Mucosa of stomach (tissue), 1 donor: ENCODE measurements at regions not wholly inside any gene's neighbourhood (a gene's known extent, or its start where the extent isn't known, plus 50 kb on each side); places are given as distances from the start of the nearest gene placed in this dataset.

Source experiments
- H3K27me3 ChIP-seq: one replicate; pipeline ENCODE4 v1.7.0; 2013; ENCODE audit warnings: mild to moderate bottlenecking, low read length; ENCODE audit not compliant: control insufficient read depth, insufficient read depth
- H3K36me3 ChIP-seq: one replicate; pipeline ENCODE4 v1.7.0; 2013; ENCODE audit warnings: low read length; ENCODE audit not compliant: control insufficient read depth, insufficient read depth
- H3K4me1 ChIP-seq: one replicate; pipeline ENCODE4 v1.7.0; 2013; ENCODE audit warnings: mild to moderate bottlenecking, low read length; ENCODE audit not compliant: control insufficient read depth, insufficient read depth
- H3K4me3 ChIP-seq: one replicate; pipeline ENCODE4 v1.7.0; 2013; ENCODE audit warnings: low read length
- H3K9ac ChIP-seq: one replicate; pipeline ENCODE4 v1.7.0; 2013; ENCODE audit warnings: mild to moderate bottlenecking, low read length, moderate library complexity
- H3K9me3 ChIP-seq: one replicate; pipeline ENCODE4 v1.7.0; 2013; ENCODE audit warnings: mild to moderate bottlenecking, low read length, moderate library complexity; ENCODE audit not compliant: control insufficient read depth
- donor health status: Pancreatic carcinoma.

DNA sequence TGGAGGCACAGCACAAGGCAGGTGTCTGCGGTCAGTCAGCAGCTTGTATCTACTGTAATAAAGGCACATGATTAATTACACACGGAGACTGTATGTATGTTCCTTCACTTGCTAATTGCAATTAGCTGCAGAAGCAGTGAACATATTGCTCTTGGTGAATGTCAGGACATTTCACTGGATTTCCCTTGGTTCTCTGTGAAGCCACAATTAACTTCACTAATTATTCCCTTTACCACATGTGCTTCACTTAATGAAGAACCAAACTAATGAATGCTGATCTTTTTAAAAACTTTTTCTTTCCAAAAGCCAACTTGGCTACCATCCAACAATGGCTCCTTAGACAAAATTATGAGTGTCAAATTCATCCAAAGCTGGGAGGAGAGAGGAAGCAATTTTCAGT is 290.7 kb downstream of the ADRA2A start:
- Histone ChIP-seq H3K9ac (no peak overlapping the region), H3K9me3 (no peaks in the 10 kb centered on the region), H3K36me3 (no peaks in the 10 kb centered on the region), H3K27me3 (peaks cover 4% of the 10 kb centered on the region), H3K4me1 (peaks cover 4% of the 10 kb centered on the region), H3K4me3 (no peak overlapping the region)

- Histone ChIP-seq H3K9me3 (no peaks in the 10 kb centered on the region), H3K36me3 (no peaks in the 10 kb centered on the region), H3K4me3 (no peak overlapping the region), H3K9ac (no peak overlapping the region), H3K4me1 (peaks cover 4% of the 10 kb centered on the region), H3K27me3 (peaks cover 5% of the 10 kb centered on the region)
Measured at GRCh38 chr10:111370101-111370500, 293.3 kb downstream of the ADRA2A start.

DNA sequence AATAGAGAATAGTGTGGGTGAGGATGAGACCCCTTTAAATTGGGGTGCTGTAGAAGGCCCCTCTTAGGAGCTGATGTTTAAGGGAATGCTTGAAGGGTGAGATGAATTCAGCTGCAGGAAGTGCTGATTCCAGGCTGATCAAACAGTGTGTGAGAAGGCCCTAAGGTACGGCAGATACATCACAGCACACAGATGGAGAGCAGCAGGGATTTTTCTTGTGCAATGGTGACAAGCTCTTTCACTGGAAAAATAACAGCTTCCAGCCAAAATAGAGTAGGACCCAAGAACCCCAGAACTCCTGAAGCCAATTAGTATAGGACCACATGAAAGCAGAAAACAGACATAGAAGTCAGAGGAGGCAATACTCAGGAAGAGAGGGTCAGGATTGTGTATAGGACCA is 296.9 kb downstream of the ADRA2A start:
- H3K4me3 ChIP-seq: no peak overlapping the region
- no peaks in the 10 kb centered on the region for H3K36me3 ChIP-seq
- no peaks in the 10 kb centered on the region for H3K9me3 ChIP-seq
- no peak overlapping the region for H3K9ac ChIP-seq
- H3K27me3 ChIP-seq: peaks cover 5% of the 10 kb centered on the region
- no peaks in the 10 kb centered on the region for H3K4me1 ChIP-seq

DNA sequence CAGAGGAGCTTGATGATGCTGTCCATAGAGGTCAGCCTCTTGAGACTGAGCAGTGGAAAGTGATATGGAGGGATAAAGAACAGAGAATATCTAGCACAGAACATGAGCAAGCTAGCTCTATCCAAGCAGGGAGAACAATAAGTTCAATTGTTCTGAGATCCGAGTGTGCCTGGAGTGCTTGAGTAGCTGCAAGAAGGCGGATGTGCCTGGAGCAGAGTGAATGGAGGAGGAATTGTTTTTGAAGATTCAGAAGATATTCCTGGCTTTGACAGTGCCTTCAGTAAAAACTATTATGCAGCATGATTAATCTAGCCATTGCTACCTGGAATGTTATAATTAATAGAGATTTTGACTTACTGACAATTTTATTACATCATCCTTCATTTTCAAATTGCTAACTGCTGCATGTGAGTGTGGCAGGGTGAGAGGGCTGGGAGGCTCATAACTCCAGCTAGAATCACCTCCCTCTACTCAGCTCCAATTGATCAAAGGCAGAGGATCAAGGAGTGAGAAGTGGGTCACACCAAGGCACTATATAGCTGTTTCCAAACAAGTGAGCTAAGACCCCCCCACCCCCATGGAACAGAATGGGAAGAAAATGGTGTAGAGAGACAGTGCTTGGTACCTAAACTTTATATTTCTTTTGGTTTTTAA is 302.8 kb downstream of the ADRA2A start:
- Histone ChIP-seq H3K4me1 (no peaks in the 10 kb centered on the region), H3K27me3 (no peaks in the 10 kb centered on the region), H3K36me3 (no peaks in the 10 kb centered on the region), H3K9me3 (no peaks in the 10 kb centered on the region), H3K9ac (no peak overlapping the region), H3K4me3 (no peak overlapping the region)

- H3K9me3 ChIP-seq: no peaks in the 10 kb centered on the region
- H3K27me3 ChIP-seq: no peaks in the 10 kb centered on the region
Measured at GRCh38 chr10:111384556-111384955, 307.7 kb downstream of the ADRA2A start.

GRCh38 chr10:111390813-111391563 is 314.2 kb downstream of the ADRA2A start:
- H3K36me3 ChIP-seq: no peaks in the 10 kb centered on the region

More at GRCh38 chr10:111384556-111384955, 307.7 kb downstream of the ADRA2A start:
- Histone ChIP-seq H3K36me3 (no peaks in the 10 kb centered on the region), H3K4me3 (no peak overlapping the region), H3K9ac (no peak overlapping the region), H3K4me1 (no peaks in the 10 kb centered on the region)

DNA sequence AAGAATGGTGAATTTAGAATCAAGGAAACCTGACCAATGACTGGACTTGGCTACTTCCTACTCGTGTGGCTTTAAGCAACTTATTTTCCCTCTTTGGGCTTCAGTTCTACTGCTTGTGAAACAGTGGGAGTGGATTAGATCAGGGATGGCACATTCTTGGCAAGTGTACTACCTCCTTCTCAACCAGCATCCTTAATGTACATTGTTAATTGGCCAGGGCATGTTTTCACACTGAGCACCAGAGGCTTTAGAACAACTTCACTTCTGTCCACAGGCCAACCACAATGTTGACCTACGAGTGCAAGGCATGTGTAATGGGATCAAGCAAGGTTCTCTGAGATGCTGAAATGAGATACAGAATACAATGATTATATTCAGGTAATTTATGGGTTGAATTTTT is 315.3 kb downstream of the ADRA2A start:
- Histone ChIP-seq H3K9me3 (no peaks in the 10 kb centered on the region), H3K4me3 (no peak overlapping the region), H3K36me3 (no peaks in the 10 kb centered on the region), H3K4me1 (no peaks in the 10 kb centered on the region), H3K9ac (no peak overlapping the region), H3K27me3 (no peaks in the 10 kb centered on the region)

More at GRCh38 chr10:111390813-111391563, 314.2 kb downstream of the ADRA2A start:
- H3K27me3 ChIP-seq: no peaks in the 10 kb centered on the region
- no peaks in the 10 kb centered on the region for H3K4me1 ChIP-seq
- H3K9me3 ChIP-seq: no peaks in the 10 kb centered on the region
- no peak overlapping the region for H3K9ac ChIP-seq
- no peak overlapping the region for H3K4me3 ChIP-seq

GRCh38 chr10:111392910-111393309 is 316.1 kb downstream of the ADRA2A start:
- H3K9ac ChIP-seq: no peak overlapping the region
- no peak overlapping the region for H3K4me3 ChIP-seq
- no peaks in the 10 kb centered on the region for H3K4me1 ChIP-seq
- no peaks in the 10 kb centered on the region for H3K27me3 ChIP-seq
- no peaks in the 10 kb centered on the region for H3K36me3 ChIP-seq
- H3K9me3 ChIP-seq: no peaks in the 10 kb centered on the region

- Histone ChIP-seq H3K4me1 (no peaks in the 10 kb centered on the region), H3K9ac (no peak overlapping the region), H3K36me3 (no peaks in the 10 kb centered on the region), H3K4me3 (no peak overlapping the region), H3K9me3 (no peaks in the 10 kb centered on the region), H3K27me3 (no peaks in the 10 kb centered on the region)
Measured at GRCh38 chr10:111410740-111411139, 333.9 kb downstream of the ADRA2A start.

DNA sequence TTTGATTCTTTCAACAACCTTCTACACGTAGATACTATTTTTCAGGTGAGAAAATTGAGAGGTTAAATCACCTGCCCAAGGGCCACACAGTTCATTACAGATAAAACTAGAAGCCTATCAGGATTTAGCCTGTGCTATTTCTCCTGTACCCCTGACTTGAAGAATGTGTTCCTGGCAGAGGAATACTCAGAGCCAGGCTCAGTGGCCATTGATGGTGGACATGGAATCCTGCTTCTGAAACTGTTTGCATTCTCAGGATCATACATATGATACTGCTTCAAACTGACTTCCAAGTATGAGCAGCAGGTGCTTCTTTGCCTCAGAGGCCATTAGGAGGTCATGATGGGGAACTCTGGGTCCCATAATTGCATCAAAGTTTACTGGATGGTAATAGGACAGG is 348.6 kb downstream of the ADRA2A start:
- Histone ChIP-seq H3K9ac (no peak overlapping the region), H3K4me3 (no peak overlapping the region), H3K27me3 (no peaks in the 10 kb centered on the region), H3K4me1 (no peaks in the 10 kb centered on the region), H3K36me3 (no peaks in the 10 kb centered on the region), H3K9me3 (no peaks in the 10 kb centered on the region)

DNA sequence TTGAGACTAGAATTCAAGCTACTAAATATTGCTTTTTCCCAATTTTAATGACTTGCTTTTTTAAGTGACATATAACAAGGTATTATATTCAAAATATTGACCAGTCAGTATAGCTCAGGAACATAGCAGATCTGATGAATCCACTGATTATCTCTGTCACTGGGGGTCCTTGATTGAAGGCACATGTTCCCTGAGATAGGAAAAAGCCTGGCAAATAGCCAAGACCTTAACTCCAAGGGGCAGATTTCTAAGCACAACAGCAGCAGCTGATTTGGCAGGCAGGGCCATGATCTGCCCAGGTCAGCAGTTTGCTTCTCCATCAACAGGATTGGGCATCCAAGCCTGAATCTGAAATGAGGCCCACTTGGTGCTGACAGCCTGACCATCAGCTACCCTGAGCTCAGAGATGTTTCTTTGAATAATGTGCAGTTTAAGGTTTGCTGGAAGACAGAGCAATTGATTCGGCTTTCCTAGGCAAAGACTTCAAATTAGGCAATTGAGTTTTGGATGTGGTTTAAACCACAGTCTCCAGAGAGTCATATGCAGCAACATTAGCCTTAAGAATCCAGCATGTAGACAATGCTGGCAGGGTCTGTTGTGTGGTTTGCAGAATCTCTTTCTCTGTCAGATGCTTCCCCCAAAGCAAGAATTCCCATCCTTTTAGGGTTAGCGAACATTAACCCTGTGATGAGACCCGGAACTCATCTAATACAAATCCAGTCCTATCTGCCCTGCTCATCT is 352.6 kb downstream of the ADRA2A start:
- H3K27me3 ChIP-seq: no peaks in the 10 kb centered on the region
- no peaks in the 10 kb centered on the region for H3K9me3 ChIP-seq
- H3K4me1 ChIP-seq: no peaks in the 10 kb centered on the region
- H3K36me3 ChIP-seq: no peaks in the 10 kb centered on the region
- no peak overlapping the region for H3K9ac ChIP-seq
- no peak overlapping the region for H3K4me3 ChIP-seq

DNA sequence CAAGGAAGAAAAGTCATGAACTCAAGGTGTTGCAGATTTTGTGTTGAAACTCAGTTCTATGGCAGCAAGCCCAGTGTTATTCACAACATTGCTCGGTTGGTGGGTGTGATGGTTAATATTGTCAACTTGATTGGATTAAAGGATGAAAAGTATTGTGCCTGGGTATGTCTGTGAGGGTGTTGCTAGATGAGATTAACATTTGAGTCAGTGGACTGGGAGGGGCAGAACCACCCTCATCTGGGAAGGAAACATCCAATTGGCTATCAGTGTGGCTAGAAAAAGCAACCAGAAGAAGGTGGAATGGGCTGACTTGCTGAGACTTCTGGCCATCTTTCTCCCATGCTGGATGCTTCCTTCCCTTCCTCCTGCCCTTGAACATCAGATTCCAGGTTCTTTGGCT is 353.2 kb downstream of the ADRA2A start:
- H3K36me3 ChIP-seq: no peaks in the 10 kb centered on the region
- H3K9ac ChIP-seq: no peak overlapping the region
- H3K4me3 ChIP-seq: no peak overlapping the region
- H3K4me1 ChIP-seq: no peaks in the 10 kb centered on the region
- H3K9me3 ChIP-seq: no peaks in the 10 kb centered on the region
- no peaks in the 10 kb centered on the region for H3K27me3 ChIP-seq
